Type B pancreatic cell (in vitro differentiated cells): ENCODE measurements at regions not wholly inside any gene's neighbourhood (a gene's known extent, or its start where the extent isn't known, plus 50 kb on each side); places are given as distances from the start of the nearest gene placed in this dataset.

Experiments
- DNase-seq: peaks from one replicate; pipeline ENCODE4 v3.0.0; 2021; ENCODE audit warnings: mixed read lengths; ENCODE audit not compliant: unreplicated experiment; ENCODE audit errors: extremely low spot score
- H3K27ac Mint-ChIP-seq: 2 replicates; pipeline ENCODE4 v1.8.0; 2021; ENCODE audit warnings: mild to moderate bottlenecking, mixed read lengths
- H3K27me3 Mint-ChIP-seq: 2 replicates; pipeline ENCODE4 v1.8.0; 2021; ENCODE audit warnings: mixed read lengths
- H3K36me3 Mint-ChIP-seq: 2 replicates; pipeline ENCODE4 v1.8.0; 2021; ENCODE audit warnings: mixed read lengths
- H3K4me1 Mint-ChIP-seq: one replicate; pipeline ENCODE4 v1.8.0; 2021; ENCODE audit warnings: mixed read lengths; ENCODE audit not compliant: unreplicated experiment
- H3K4me3 Mint-ChIP-seq: 2 replicates; pipeline ENCODE4 v1.8.0; 2021; ENCODE audit warnings: mild to moderate bottlenecking, mixed read lengths
- H3K9me3 Mint-ChIP-seq: 2 replicates; pipeline ENCODE4 v1.8.0; 2021; ENCODE audit warnings: mixed read lengths
- CTCF ChIP-seq: fragments of 200-600 bp; sonication (generic); conservative IDR thresholded peaks from 2 replicates; pipeline ENCODE4 v1.5.0; 2021; ENCODE audit warnings: antibody characterized with exemption, mild to moderate bottlenecking

GRCh38 chr6:76326871-76327270 is 254.4 kb upstream of the IMPG1 start:
- no peak for TF ChIP-seq CTCF
- H3K36me3 Mint-ChIP-seq, result no peaks in the 10 kb centered on the region
- no peak overlapping the region for H3K27ac Mint-ChIP-seq

More at GRCh38 chr6:76326871-76327270, 254.4 kb upstream of the IMPG1 start:
- no peaks in the 10 kb centered on the region for H3K27me3 Mint-ChIP-seq
- no peak overlapping the region for H3K4me3 Mint-ChIP-seq
- H3K9me3 Mint-ChIP-seq, result no peaks in the 10 kb centered on the region
- H3K4me1 Mint-ChIP-seq, result no peaks in the 10 kb centered on the region
- no peak for DNase-seq
